ENCODE measurements at regions not wholly inside any gene's neighbourhood (a gene's known extent, or its start where the extent isn't known, plus 50 kb on each side); places are given as distances from the start of the nearest gene placed in this dataset.
"Not testable (repeated sequence)": the region's sequence is repeated elsewhere in the genome, so short reads cannot be mapped to it uniquely, and the experiment has no call there.

- DNase-seq: no peak
These were observed 600.5 kb downstream of the LTN1 start for GRCh38 chr21:28391938-28392849.

- DNase-seq: no peak
These were observed 605.5 kb downstream of the LTN1 start for GRCh38 chr21:28387220-28387619.

DNA sequence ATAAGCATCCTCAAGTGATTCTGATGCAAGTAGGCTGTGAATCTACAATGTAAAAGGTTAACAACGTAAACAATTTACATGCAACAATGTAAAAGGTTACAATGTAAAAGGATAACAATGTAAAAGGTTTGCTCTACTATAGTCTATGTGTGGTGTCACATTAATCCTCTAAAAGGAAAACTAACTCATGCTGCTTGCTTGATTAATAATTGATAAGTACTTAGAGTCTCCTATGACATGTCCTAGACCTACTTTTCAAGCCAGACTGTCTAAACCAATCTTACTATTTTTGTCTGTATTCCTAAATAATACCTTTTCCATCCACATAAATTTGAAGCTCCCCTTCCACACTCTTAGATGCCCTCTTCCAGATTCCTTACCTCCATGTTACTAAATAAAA lies 606.8 kb downstream of the LTN1 start:
- no peak for DNase-seq

GRCh38 chr21:28381000-28381745 lies 611.5 kb downstream of the LTN1 start:
- not testable (repeated sequence) for DNase-seq

DNA sequence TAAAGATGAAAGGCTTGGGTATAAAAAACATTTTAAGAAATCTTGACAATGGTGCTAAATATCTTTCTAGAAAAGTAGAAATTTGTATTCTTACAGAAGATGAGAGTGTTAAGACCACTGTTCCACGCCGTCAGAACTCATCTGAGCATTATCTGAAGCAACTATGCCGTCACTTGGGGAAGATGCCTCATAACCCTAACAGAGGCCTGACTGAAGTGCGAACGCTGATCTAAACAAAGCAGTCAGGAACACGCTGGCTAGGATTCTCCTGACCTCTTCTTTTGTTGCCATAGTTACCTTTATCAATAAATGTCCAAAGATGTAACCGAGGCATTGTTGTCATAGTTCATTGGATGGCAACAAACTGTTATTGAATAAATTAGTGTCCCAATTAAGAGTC lies 612.4 kb downstream of the LTN1 start:
- DNase-seq: no peak

DNA sequence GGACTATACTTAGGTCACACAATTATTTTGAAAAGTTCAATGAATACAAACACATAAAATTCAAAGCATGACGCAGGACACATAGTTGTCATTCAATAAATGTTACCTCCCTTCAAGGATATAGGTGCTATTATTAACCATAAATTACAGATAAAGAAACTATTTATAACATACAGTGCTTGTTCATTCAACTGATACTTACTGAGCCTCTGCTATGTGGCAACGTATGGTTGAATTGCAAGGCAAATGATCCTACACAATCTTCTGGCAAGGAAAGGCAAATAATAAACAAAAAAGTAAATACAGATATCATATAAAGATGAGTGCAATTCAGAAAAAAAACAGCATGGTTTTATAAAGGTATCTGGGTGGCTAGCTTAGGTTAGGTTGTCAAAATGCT lies 614.7 kb downstream of the LTN1 start:
- DNase-seq: no peak

- DNase-seq: no peak
These were observed 616.8 kb downstream of the LTN1 start for GRCh38 chr21:28375708-28376385.

DNA sequence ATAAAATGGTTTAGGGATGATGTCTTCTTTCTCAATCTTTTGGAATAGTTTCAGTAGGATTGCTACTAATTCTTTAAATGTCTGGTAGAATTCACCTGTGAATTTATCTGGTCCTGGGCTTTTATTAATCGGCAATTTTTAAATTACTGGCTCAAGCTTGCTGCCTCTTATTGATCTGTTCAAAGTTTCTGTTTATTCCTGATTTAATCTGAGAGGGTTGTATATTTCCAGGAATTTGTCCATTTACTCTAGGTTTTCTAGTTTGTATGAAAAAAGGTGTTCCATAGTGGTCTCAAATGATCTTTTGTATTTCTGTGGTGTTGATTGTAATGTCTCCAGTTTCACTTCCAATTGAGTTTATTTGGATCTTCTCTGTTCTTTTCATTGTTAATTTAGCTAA lies 617.8 kb downstream of the LTN1 start:
- DNase-seq: no peak

- DNase-seq: no peak
These were observed 621.0 kb downstream of the LTN1 start for GRCh38 chr21:28371713-28372112.

- DNase-seq: no peak
These were observed 633.4 kb downstream of the LTN1 start for GRCh38 chr21:28359300-28359699.

DNA sequence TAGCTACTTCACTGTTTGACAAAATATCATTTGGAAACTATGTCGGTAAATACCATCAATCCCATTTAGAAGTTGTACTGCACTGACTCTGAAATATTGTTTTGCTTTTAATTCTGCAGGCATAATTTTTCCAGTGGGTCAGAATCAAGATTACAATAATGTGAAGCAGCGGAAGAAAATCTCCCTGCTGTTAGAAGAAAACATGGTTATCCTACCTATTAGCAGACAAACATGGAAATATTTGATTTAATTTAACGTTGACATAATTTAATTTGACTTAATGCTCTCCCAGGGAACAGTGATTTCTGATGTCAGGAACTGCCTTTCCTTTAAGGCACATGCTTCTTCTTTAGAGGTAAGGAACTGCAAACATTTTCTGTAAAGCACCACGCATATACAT lies 634.0 kb downstream of the LTN1 start:
- DNase-seq: no peak

DNA sequence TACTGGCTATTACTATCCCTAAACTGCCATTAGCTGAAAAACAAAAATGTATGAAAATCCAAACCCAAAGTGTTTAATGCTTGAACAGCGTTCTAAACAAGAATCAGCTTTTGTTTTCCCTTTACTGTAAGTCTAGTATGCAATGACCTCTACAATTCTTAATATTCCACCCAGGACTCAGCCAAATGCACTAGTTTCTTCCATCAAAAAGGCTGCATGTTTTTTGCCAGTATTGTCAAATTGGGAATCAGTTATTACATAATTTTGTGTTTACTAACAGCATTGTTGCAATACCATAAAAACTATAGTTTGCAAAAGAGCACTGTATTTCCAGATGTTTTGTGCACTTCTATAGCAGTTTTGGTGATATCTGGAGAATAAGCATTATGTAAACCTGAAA lies 634.5 kb downstream of the LTN1 start:
- no peak for DNase-seq

DNA sequence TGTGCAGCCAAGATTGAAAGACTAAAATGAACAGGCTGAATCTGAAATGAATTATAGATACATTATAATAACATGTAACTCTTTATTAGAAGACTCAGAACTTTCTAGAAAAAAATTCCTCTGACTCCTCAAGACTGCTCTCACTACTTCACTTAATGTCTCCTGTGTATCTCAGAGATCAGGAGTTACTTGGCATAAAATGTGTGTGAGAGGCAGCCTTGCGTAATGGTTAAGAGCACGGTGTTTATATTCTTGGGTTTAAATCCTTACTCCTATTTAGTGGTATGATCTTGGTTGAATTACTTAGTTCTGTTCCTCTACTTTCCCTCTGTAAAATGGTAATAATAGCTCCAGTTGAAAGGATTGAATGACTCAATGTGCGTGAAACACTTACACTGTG lies 634.9 kb downstream of the LTN1 start:
- DNase-seq: no peak

- DNase-seq: no peak
These were observed 636.3 kb downstream of the LTN1 start for GRCh38 chr21:28356422-28356821.

GRCh38 chr21:28345934-28346333 lies 646.7 kb downstream of the LTN1 start:
- DNase-seq: no peak

DNA sequence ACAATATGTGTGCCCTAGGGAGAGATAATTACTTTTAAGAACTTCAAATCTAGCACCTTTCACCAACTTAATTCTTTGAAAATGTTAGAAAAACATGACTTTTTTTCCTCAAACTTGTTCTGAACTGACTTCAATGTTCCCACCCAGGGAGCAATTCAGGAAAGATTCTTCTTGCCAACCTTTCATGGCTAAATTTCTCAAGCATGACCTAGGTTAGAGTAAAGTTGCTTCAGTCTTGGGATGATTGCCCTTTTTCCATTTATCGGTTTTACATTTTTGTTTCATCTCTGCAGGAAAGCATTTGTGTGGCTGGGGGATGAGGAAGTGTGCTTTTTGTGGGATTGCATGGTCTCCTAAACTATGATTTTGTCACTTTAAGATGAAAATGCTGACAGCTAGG lies 647.7 kb downstream of the LTN1 start:
- DNase-seq: no peak

DNA sequence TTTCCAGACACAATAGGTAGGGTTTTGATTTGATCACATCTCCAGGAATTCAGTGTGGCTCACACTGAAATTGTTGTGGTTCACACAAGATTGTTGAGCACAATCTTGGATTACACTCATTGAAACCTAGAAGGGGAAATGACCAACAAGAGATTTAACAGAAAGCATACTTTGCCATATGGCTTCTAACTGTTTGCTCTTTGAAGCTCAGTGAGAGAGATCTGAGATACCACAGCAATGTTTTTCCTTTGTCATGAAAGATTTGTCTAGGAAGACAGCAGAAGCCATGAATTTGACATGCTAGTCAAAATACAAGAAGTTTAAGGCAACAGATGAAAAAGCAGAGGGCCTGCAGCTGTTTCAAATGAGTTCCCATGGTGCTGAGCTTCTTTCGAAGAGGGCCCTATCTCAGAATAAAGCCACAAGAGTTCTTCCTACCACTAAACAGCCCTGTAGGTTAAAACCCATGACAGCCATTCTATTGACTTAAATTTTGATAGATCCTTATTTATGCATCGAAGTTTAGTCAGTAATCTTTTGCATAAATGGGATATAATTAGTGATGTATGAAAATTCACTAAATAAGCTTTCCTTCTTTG lies 650.4 kb downstream of the LTN1 start:
- no peak for DNase-seq

DNA sequence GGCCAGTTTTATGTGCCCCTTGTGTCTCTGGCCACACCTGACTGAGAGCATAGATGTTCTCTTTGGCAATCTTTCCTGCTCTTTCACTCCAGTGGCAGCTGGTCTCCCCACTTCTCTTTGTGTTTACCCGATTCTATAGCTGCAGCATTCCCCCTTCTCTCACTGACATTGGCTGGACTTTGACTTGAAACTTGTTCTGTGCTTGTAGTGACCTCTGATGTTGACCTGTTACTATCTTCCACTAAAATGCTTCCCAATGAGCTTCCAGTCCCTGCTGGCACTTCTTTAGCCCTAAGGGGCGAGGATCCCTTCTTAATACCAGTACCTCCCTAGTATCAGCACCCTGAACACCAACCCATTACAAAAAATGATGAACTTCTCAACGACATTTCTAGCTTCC lies 653.3 kb downstream of the LTN1 start:
- no peak for DNase-seq

GRCh38 chr21:28338701-28339305 lies 653.9 kb downstream of the LTN1 start:
- no peak for DNase-seq

DNA sequence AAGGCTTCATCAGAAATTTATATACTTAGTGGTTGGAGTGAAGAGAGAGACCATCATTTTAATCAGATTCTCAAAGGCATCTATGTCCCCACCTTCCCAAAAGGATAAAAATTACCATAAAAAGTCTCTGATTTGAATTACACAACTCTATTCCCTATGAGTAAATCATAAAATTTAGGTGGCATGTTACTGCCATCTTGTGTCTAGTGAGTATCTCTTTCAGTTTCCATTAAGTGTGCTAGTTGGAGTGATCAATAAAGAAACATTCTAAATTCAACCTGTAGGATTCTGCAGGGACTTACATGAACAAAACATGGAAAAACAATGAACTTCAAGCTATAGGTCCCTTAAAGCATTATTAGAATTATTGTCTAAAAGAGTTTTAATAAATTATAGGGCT lies 655.4 kb downstream of the LTN1 start:
- no peak for DNase-seq

DNA sequence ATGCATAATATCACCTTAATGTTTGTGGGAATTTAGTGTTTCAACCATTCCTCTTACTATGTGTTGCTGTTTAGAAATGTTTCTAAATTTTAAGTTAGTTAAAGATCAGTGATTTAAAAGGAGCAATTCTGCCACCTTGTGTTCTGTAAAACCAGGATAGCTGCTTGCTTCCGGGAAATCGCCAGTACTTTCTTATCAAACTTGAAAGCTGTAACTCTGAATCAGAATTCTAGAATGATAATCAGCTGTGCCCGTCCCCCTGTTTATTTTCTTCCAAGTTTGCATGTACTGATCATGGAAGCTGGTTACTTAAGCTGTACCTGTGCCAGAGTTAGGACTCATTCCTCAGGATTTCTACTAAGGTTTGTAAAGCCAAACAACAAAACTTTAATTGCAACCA lies 656.4 kb downstream of the LTN1 start:
- DNase-seq: no peak

DNA sequence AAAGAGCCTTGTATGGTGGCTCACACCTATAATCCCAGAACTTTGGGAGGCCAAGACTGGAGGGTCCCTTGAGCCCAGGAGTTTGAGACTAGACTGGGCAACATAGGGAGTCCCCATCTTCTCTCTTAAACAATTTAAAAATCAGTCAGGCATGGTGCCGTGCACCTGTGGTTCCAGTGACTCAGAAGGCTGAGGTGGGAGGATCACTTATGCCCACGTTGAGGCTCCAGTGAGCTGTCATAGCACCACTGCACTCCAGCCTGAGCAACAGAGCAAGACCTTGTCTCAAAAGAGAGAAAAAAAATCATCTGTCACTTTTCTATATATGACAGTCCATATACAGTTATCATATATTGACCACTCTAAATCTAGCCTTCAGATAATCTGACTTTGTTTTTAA lies 658.3 kb downstream of the LTN1 start:
- DNase-seq: no peak

DNA sequence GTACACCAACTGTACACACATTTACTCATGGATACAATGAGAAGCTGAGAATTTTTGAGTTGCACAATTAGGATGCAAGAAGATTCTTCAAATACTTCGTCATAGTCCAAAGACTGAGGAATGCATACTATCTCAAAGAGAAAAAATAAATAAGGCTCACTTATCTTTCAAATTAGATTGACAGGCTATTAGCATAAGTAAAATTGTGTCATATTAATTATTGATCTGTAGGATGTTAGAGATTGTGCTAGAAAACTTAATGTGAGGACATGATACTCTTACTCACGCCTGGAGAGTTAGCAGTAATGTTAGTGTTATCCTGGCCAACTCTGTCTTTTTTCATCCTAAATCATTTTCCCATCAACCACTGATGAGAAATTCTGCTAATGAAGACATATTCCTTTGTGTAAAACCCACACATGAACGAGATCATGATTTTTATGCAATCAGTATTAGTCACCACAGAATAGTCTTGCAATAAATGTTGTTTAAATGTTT lies 659.0 kb downstream of the LTN1 start:
- no peak for DNase-seq
